ENCODE measurements at regions not wholly inside any gene's neighbourhood (a gene's known extent, or its start where the extent isn't known, plus 50 kb on each side); places are given as distances from the start of the nearest gene placed in this dataset.

DNA sequence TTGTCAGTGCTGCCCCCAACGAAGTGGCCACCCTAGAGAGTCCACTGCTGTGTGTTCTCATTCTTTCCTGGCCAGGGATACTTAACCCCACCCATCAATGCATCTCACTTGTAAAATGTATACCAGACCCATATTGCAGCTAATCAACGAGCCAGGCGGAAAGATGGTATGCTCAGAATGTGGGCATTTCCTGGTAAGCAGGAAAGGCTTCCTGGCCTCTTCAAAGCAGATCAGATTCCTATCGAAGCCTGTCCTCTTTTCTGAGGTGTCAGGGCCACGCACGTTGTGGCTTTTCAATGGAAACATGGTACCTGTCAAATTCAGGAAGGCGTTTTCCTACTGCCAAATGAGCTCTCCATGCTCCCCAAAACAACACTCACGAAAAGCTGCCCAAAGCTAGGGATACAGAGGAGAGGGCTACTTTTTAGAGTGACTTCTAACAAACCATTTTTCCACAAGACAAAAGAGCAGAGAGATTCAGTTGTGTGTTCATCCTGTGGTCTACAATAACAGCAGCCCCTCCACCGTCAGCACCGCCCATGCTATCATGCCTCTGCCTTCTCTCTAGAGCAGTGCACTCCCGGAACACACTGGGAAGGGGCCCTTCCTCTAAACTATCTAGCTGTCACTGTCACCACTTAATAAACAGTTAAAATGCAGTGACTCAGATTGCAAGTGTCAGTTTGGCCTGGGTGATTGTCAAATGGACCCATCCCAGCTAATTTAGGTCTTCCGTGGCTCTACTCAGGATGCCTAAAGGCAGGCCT, 535.1 kb downstream of the RNF144A start:
- peaks cover 0 to 5% (median 0%) of the 10 kb centered on the region in 12 donors for H3K4me1 ChIP-seq
- DNase-seq, result no peak
- no peak overlapping the region for H3K4me3 ChIP-seq
- 63 to 75% (median 71%) methylated on average over 12 of the region's 12 CpGs for WGBS, 4 donors
- H3K9me3 ChIP-seq, result no peaks in the 10 kb centered on the region
- H3K27ac ChIP-seq, result peak overlapping the region in 1 of 12 donors; percentile 32
- peaks cover 0 to 8% (median 0%) of the 10 kb centered on the region in 9 donors for H3K27me3 ChIP-seq
- TF ChIP-seq POLR2A (IDR thresholded peaks at IDR 0.05) (no peak), CTCF (IDR thresholded peaks at IDR 0.05) (no peak)
- intact Hi-C loops (cut with DNase I), result no loop called here
- no peaks in the 10 kb centered on the region for H3K36me3 ChIP-seq
- no peak for ATAC-seq

GRCh38 chr2:7454592-7454991, 537.4 kb downstream of the RNF144A start:
- TF ChIP-seq CTCF (IDR thresholded peaks at IDR 0.05) (no peak), POLR2A (IDR thresholded peaks at IDR 0.05) (no peak)
- Histone ChIP-seq H3K27me3 (peaks cover 0 to 8% (median 0%) of the 10 kb centered on the region in 9 donors), H3K36me3 (no peaks in the 10 kb centered on the region), H3K4me3 (no peak overlapping the region), H3K4me1 (peaks cover 0 to 5% (median 0%) of the 10 kb centered on the region in 12 donors), H3K9me3 (no peaks in the 10 kb centered on the region), H3K27ac (no peak overlapping the region)
- ATAC-seq (no peak), DNase-seq (no peak)
- 79 to 97% (median 91%) methylated on average over 4 of the region's 4 CpGs for WGBS, 4 donors
- intact Hi-C loops (cut with DNase I), result no loop called here

- ATAC-seq, result peak in 1 of 4 donors; percentile 34
- TF ChIP-seq POLR2A (IDR thresholded peaks at IDR 0.05) (no peak), CTCF (IDR thresholded peaks at IDR 0.05) (no peak)
- no peak overlapping the region for H3K27ac ChIP-seq
- intact Hi-C loops (cut with DNase I), result no loop called here
- no peak overlapping the region for H3K4me3 ChIP-seq
- peaks cover 0 to 5% (median 0%) of the 10 kb centered on the region in 12 donors for H3K4me1 ChIP-seq
- DNase-seq, result no peak
- H3K36me3 ChIP-seq, result no peaks in the 10 kb centered on the region
- peaks cover 0 to 10% (median 0%) of the 10 kb centered on the region in 9 donors for H3K27me3 ChIP-seq
- WGBS, 4 donors, result 29 to 58% (median 36%) methylated on average over 13 of the region's 13 CpGs
- peaks cover 0 to under 1% (median 0%) of the 10 kb centered on the region in 12 donors for H3K9me3 ChIP-seq
Observed at GRCh38 chr2:7456762-7457161, 539.5 kb downstream of the RNF144A start.

GRCh38 chr2:7458066-7458465, 540.9 kb downstream of the RNF144A start:
- intact Hi-C loops (cut with DNase I), result no loop called here

More at GRCh38 chr2:7458066-7458465, 540.9 kb downstream of the RNF144A start:
- ATAC-seq, result no peak
- TF ChIP-seq CTCF (IDR thresholded peaks at IDR 0.05), result no peak
- TF ChIP-seq POLR2A (IDR thresholded peaks at IDR 0.05), result no peak
- peaks cover 0 to 8% (median 0%) of the 10 kb centered on the region in 9 donors for H3K27me3 ChIP-seq
- WGBS, 4 donors, result 93 to 98% (median 97%) methylated on average over 2 of the region's 2 CpGs
- DNase-seq, result no peak
- no peak overlapping the region for H3K27ac ChIP-seq
- H3K4me3 ChIP-seq, result no peak overlapping the region
- H3K4me1 ChIP-seq, result peaks cover 0 to 5% (median 0%) of the 10 kb centered on the region in 12 donors
- no peaks in the 10 kb centered on the region for H3K36me3 ChIP-seq
- H3K9me3 ChIP-seq, result peaks cover 0 to 6% (median 0%) of the 10 kb centered on the region in 12 donors

Data from heart left ventricle (tissue), 16 donors.